Activated T-cell treated with anti-CD3 and anti-CD28 coated beads, Interleukin-2, amount 50 U/mL, for 48 hours (primary cell): ENCODE measurements at regions not wholly inside any gene's neighbourhood (a gene's known extent, or its start where the extent isn't known, plus 50 kb on each side); places are given as distances from the start of the nearest gene placed in this dataset.

Experiments
- DNase-seq, 2 experiments: peaks; one replicate each; pipeline ENCODE4 v3.0.0-alpha.2; 2020

DNA sequence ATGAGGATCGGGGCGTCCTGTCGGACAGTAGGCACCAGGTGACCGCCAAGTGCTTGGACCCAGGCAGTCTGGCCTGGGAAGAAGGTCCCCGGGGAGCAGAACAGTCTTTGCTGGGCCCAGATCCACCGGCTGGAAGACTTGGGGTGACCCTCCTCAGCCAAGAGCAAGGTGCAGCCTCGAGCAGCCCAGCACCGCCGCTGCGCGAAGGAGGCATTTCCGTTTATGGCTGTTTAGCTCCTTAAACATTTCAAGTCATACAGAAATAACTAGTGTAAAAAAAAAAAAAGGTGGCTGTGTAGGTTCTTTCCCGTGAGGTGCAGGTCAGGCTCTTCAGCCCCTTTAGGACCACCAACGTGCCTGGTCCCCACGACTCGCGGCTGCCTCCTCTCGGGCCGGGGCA, 370.2 kb downstream of the CMPK2 start:
- no peak for DNase-seq

DNA sequence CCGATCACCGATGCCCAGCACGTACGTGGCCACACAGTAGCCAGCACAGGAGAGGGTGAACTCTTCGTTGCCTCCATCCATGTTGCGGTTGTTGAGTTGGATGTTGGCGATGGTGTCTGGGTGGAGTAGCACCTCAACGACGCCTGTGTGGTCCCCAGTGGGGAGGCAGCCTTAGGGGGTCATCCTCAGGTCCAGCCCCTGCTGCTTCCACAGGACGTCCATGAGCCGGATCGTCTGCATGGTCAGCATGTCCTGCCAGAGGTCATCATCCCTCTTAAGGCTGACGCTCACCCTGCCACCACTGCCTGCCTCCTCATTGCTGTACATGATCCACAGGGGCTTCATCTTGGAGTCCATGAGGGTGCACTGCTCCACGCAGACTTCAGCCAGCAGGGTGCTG, 369.3 kb downstream of the CMPK2 start:
- no peak for DNase-seq

DNA sequence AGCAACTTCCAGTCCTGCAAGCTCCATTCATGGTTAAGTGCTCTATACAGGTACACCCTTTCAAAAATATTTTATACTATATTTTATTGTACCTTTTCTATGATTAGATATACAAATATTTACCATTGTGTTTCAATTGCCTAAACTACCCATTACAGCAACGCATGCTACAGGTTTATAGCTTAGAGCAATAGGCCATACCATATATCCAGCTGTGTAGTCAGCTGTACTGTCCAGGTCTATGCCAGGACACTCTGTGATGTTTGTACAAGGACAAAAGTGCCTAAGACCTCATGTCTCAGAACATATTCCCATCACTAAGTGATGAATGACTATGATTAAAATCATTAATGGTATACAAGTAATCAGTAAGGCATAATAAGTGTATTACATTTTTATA, 368.7 kb downstream of the CMPK2 start:
- DNase-seq = no peak

DNA sequence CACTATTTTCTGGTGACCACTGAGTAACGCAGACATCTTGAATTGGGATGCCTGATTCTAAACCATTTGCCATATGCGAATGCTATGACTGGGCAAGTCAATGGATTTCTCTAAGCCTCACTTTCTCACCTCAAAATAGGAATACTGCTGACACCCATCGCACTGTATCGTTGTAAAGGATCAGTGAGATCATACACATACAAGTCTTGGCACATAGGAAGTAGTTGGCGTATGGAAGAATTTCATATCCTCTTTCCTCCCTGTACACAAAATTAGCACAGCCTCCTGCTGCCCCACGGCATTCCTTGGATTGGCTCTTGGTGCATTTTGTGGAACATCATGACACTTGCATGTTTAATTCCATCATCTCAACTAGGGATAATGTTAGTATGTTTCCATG, 366.9 kb downstream of the CMPK2 start:
- DNase-seq = no peak

DNA sequence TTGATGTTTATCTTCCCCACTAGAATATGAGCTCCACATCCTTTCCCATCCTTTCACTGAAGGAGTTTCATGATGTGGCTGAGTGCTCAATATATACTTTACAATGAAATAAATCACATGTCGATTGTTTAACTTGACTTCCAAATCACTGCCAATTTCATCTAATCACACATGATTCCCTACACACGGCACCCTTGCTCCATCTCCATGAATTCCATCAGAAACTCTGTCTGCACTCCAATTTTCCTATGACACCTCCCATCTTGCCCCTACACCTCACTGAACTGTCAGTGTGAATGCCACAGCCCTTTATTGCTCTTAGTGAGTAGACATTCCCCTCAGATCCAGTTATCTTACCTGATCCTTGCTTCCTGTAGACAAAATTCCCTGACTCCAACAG, 366.0 kb downstream of the CMPK2 start:
- no peak for DNase-seq

DNA sequence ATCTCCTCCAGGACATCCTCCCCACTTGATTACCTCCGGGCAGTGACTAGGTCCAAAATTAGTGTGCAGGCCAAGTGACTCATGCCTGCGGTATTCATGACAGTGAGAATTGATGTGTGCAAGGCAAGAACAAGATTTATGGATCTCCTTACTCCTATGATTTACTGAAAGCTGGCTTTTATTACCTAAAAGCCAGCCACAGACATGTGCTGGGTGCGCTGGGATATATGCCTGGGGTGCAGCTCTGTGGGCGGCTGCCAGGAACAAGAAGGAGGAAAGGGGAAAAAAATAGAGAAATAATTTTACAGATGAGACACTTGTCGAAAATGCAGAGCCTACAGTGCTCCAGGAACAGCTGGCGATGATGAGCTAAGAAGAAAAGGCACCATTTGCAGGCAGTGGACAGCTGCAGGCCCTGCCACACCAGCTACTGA, 359.3 kb downstream of the CMPK2 start:
- DNase-seq = no peak

DNA sequence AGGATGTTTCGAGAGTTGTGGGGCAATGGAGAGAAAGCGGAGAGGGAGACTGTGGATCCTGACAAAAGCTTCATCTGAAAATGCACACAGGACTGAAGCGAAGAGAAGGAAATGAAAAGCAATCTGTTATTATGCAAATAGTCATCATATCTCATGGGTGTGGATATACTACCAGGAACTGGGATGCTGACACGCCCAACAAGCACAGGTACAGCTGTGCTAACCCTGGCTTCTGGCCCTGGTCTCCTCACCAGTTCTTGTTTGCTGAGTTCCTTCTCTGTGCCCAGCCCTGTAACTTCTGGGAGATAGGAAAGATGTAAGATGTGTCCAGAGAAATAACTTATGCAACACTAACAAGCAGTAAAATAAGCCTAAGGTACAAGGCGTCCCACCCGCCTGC, 358.8 kb downstream of the CMPK2 start:
- no peak for DNase-seq

DNA sequence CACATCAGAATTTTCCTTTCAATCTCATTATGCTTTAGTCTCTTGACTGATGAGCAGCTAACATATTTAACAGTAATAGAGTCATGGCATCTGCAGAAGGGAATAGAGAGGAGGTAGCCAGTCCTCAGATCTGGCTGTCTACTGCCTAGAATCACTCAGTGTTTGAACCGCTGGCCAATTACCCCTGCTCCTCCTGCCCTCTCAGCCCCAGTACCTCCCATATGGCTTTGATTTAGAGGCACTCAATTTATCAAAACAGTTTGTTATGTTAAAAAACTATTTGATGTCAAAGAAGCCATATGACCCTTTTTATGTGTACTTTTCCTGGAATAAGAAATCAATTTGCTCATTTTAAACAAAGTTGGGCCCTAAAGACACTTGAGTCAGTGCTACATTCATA, 355.2 kb downstream of the CMPK2 start:
- DNase-seq = no peak

DNA sequence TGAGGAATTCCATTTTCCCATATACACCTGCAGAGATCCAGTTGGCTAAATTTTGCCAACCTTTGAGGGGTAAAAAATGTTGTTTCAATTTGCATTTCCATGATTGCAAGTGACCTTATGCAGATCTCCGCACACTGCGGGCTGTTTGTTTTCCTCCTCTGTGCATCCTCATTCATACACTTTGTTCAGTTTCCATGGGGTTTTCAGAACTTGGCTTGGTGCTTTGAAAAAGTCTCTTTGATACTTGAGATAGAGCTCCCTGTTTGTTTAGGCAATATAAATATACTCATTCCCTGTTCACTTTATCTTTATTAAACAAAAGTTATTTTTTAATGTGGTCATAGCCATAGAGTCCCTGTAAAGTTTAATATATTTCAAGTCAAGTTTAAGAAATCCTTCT, 353.1 kb downstream of the CMPK2 start:
- no peak for DNase-seq

DNA sequence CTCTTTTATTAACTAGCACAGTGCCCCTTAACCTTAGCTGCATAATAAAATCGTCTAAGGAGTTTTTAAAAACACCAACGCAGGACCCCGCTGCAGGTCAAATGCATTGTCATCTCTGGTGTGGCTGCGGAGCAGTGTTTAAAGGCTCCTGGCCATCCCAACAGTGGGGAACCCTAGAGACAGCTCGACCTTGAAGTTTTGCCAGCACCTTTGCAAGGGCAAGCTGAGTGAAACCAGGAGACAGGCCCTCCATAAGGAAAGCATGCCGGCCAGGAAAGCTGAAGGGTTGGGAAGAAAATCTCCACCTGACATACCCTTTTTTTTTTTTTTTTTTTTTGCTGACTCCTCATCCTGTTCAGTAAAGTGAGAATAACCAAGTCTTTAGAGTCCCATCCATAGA, 349.0 kb downstream of the CMPK2 start:
- DNase-seq = no peak

DNA sequence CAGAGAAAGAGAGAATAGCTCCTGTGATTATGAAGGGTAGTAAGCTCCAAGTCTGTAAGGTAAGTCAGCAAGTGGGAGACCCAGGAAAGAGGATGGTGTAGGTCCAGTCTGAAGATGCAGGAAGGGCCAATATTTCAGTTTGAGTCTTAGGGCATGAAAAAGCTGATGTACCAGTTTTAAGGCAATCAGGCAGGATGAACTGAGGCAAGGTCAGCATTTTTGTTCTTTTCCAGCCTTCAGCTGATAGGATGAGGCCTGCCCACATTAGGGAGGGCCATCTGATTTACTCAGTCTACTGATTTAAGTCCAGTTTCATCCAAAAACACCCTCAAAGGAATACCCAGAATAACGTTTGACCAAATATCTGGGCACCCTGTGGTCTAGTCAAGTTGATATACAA, 347.3 kb downstream of the CMPK2 start:
- DNase-seq = no peak

DNA sequence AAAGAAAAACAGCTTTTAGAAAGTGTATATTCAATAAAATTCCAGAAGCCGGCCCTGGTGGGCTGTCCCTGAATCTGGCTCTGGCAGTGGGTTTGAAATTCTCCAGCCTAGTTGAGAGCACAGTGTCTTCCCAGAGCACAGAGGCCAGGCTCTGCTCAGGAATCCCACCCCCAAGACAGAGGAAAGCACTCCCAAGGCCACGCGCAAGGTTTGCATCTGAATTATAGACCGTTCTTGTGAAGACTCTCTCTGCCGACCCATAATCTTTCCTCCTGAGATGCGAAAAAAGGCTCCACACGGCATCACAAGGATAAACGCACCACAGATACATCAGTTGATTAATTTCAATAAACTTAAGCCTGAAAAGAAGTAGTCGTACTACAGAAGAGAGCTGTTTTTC, 342.2 kb downstream of the CMPK2 start:
- DNase-seq = no peak

DNA sequence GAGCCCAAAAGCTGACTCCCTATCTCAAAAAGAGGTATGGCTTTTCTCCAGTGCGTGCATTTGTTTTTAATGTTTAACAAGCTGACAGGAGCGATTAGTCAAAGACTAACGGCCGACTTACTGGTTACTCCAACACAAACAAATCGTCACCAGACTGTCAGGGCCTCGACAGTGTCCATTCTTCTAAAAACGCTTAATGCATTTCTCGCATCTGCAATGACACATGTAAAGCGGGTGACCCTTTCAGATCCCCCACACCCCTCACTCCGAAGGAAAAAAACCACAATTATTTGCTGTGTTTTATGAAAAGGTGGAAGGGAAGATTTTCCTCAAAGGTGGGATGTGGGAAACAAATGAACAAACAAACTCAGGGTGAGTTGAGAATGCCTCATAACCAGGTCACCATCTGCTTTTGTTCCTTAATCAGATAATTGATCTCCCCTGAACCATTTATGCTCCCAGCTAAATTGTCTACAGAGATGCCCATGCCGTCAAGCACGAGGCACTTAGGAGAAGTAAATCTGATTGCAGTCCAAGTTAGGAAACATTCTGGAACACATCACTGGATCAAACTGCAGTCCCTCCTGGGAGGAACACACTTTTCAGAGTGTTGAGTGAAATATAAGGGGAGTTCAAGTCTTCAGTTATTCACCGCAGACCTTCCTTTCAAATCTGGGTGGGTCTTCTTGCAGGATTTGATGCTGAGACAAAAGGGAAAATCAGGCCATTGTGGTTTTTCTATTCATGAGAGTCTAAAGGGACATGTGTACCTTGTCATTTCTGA, 340.8 kb downstream of the CMPK2 start:
- DNase-seq = no peak

DNA sequence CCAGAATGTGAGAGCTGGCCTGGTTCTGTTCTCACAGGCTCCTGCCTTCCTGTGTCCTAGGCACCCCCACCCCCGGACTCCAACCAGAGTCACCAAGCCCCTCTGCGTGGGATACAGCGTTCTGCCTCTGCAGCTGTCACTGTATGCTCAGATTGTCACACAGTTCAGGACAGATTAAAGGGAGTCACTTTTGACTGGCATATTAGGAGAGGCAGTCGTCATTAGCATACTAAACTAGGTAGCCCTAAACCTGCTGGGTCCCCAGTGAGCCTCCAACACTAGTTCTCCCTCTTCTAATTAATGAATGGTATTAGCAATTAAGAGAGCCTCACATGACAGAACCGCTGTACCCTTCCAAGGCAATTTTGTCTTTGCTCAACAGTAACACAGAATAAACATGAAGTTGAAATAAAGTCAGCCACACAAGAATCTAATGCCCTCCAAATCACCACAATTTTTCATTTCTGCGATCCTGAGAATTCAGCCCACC, 340.2 kb downstream of the CMPK2 start:
- no peak for DNase-seq

DNA sequence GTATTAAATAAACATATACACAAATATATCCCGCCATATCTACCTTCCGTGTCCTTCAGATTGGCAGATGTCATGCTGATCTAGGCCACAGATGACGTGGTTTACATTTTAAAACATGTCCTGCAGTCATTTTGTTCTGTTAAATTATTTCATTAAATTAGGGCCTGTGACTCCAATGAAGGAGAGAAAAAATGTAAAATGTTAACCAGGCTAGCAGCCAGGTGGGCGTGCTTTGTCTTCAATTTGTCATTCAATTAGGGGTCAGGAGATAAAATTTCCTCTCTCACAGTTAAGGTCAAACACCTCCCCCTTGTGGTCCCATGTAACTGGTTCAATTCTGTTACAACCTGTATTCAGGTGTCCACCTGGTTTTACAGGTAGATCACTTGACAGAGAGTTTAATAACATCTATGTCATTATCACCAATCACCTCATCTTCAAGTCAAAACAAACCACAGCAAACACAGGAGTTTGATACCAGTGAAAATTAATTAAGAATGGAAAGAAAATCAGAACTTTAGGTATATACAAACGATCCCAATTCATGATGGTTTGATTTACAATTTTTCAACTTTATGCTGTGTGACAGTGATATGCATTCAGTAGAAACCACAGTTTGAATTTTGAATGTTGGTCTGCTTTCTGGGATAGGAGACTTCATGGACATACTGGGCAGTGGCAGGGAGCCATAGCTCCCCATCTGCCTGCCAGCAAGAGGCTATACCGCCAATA, 339.4 kb downstream of the CMPK2 start:
- DNase-seq = no peak

DNA sequence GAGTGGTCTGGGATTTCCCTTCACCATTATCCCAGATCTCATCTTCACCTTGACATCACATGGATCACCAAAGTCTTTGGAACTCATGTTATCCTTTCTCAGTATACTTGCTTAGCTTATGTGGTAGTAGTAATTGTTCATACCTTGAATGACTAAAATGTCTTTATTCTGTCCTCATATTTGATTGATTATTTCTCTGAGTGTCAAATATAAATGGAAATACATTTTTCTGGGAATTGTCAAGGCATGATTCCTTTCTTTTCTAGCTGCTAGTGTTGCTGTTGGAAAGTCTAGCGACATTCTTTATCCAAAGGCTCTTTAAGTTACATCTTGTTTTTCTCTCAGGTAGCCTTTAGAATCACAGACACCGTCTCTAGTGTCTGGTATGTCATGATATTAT, 334.4 kb downstream of the CMPK2 start:
- DNase-seq = no peak

DNA sequence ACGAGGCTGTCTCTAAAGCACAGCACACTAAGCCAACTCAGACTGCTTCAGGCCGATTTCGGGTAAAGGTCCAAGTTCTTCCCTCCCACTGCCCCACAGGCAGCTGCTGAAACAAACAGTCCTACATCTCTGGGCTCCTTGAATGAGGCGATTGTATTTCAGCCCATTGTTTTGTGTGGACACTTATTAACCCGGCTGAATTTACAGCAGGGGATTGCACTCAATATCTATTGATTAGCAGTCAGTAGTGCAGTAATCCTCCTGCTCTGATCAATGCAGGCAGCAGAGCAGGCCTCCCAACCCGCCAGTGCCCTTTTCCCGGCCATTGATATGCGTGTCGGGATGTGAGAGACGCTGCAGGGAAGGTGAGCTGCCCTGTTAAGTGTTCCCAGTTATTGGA, 330.1 kb downstream of the CMPK2 start:
- DNase-seq = no peak

DNA sequence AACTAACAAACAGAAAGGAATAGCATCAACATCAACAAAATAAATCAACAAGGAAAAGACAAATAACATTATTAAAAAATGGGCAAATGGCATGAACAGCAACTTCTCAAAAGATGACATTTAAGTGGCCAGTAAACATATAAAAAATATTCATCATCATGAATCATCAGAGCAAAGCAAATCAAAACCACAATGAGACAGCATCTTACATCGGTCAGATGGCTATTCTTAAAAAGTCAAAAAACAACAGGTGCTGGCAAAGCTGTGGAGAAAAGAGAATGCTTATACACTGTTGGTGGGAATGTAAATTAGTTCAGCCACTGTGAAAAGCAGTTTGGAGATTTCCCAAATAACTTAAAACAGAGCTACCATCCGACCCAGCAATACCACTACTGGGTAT, 327.1 kb downstream of the CMPK2 start:
- no peak for DNase-seq

DNA sequence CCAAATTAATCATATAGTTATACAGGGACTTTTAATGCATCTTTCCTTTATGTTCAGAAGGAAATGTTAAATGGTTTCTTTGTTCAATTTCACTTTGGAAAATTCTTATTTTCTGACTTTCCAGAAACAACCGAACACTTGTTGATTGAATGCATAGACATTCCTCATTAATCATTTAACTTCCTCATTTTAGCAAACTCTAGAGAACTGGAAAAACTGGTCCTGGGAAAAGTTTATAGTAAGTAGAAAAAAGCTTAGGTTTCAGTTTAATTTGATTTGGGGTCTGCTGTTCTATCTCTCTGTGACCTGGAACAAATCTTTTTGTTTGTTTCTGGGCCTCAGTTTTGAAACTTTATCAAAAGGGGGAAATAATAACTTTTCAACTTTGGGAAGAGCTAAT, 320.4 kb downstream of the CMPK2 start:
- DNase-seq = no peak

DNA sequence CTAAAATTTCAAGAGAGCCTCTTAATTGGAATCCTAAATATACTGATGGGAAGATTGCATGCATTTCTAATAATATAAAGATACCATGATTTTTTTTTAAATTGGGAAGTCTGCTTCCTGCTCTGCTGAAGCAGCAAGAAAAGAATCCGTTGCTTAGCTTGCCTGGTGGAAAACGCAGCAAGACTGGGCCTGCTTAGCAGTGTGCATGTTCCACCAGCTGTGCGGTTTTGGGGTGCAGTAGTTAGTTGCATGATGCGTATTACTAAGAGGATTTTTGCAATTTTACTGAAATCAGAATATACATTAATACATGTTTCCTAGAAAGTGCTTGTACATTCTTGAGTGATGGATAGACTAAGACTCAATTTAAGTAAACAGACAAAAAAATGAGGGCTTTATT, 319.9 kb downstream of the CMPK2 start:
- no peak for DNase-seq

DNA sequence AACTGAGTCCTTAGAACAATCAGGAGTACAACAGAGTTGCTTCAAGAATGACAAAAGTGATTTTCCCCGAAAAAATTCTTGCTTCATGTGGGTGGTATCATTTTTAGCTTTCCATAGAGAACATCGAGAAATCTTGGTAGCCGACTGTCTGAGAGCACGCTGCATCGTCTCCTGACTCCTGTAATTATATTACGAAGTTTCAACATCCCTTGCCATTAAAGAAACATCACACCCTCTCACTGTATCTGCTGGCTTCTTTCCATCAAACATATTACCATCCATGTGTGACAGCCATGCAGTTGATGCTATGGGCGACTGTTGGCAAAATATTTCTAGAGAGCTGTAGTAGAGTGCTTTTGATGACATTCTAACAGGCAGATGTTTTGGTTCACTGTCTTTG, 311.2 kb downstream of the CMPK2 start:
- DNase-seq = no peak

DNA sequence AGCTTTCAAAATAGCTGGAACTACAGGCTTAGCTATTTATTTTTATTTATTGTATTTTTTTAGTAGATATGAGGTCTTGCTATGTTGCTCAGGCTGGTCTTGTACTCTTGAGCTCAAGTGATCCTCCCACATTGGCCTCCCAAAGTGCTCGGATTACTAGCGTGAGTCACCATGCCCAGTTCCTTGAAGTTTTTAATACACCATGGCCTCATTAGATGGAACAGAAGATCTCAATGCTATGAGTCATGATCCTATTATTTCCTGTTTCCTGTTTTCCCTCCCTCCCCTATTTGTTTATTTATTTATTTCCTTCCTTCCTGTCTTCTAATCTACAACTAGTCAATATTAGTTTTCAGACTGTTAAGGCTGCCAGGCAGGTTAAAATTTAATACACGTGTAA, 309.0 kb downstream of the CMPK2 start:
- no peak for DNase-seq

DNA sequence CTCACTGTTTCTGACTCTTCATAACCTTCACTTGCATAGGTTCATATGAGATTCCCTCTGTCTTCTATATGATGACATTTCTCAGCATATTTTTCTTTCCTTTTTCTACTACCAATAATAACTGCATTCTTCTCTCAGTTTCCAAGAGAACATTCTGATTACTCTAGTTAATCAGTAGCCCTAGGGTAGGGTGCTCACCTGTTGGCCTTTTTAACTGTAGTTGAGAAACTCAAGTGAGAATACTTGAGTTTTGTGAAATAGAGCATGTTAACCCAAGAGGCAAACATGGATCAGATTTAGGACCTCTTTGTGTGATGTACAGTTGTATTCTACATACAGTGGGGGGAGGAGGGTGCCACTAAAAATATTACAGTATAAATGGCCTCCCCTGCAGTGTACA, 308.0 kb downstream of the CMPK2 start:
- no peak for DNase-seq

DNA sequence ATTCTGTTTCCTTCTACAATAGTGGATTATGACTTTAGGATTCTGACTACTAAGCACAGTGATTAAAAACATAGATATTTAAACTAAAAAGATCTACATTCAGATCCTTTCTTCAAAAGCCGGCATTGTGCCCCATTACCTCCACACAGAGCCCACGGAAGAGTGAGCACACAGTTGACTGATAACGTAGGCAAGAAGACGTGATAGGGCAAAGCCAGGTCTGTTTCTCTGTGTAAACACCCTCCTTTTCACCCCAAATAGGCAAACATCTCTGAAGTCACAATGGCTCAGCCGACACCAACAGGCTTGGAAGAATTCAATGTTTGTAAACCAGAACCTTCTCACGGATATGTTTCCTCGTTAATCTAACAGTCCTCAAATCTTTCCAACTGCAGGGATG, 302.9 kb downstream of the CMPK2 start:
- no peak for DNase-seq

DNA sequence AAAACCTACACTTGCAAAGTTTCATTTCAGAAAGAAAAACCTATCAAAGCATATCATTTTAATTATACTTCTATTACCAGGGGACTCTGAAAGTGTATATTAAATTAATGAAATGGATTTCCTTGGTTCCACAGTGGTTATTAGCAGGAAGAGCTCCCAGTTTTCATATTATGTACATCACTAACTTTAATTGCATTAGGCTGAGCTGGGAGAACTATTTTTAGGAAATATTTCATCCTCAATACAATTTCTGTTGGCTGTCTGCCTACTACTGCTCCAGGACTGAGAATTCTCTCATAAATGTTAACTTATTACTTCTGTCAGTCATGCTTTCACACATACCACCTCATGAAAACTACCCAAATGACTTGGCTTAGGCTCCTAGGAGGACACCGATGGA, 301.4 kb downstream of the CMPK2 start:
- no peak for DNase-seq
